Effector memory CD8-positive, alpha-beta T cell (primary cell): ENCODE measurements at regions not wholly inside any gene's neighbourhood (a gene's known extent, or its start where the extent isn't known, plus 50 kb on each side); places are given as distances from the start of the nearest gene placed in this dataset.

Experiments used
- ATAC-seq: fragments of 150-1000 bp; cut with Tn5 transposase; replicated peaks from 2 replicates; pipeline ENCODE4 v1.10.0; 2021; ENCODE audit warnings: mild to moderate bottlenecking, moderate library complexity
- DNase-seq, 3 experiments: peaks; one replicate each; pipeline ENCODE4 v3.0.0; 2021
- H3K27ac Mint-ChIP-seq, 2 donors: one replicate each; pipeline ENCODE4 v1.8.0; 2022; ENCODE audit warnings: mild to moderate bottlenecking in 2 of 2, mixed read lengths in 2 of 2, moderate library complexity in 2 of 2
- H3K27me3 Mint-ChIP-seq, 2 donors: one replicate each; pipeline ENCODE4 v1.8.0; 2022; ENCODE audit warnings: mixed read lengths in 2 of 2
- H3K36me3 Mint-ChIP-seq: one replicate; pipeline ENCODE4 v1.8.0; 2022; ENCODE audit warnings: mild to moderate bottlenecking, moderate library complexity, mixed read lengths; ENCODE audit not compliant: insufficient read depth
- H3K4me1 Mint-ChIP-seq, 2 donors: one replicate each; pipeline ENCODE4 v1.8.0; 2022; ENCODE audit warnings: low read depth in 2 of 2, mixed read lengths in 2 of 2
- H3K4me3 Mint-ChIP-seq, 2 donors: one replicate each; pipeline ENCODE4 v1.8.0; 2022; ENCODE audit warnings: mild to moderate bottlenecking in 2 of 2, mixed read lengths in 2 of 2, moderate library complexity in 2 of 2
- H3K9me3 Mint-ChIP-seq, 2 donors: one replicate each; pipeline ENCODE4 v1.8.0; 2022; ENCODE audit warnings: mixed read lengths in 2 of 2

DNA sequence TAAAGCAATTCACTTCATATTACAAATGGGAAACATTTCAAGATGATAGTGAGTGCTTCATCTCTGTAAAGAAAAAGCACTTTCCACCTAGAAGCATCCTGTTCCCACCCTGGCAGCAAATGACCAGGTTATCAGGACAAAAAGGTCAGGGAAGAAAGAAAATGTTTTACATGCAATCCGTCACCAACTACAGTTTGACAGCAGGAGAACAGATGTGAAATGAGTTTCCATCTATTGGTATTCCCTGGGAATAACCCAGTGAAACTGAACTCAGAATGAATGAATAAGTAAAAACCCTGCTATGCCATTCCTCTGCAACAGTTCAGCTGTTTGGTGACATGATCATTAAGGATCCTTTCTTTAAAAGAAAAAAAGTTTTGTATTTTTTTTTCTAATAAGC lies 67.6 kb downstream of the HTR1A start:
- ATAC-seq (no peak), DNase-seq (no peak)
- Mint-ChIP-seq H3K27me3 (no peaks in the 10 kb centered on the region), H3K9me3 (peaks cover 0 to 9% of the 10 kb centered on the region in 2 donors), H3K4me3 (no peak overlapping the region), H3K4me1 (no peaks in the 10 kb centered on the region), H3K27ac (no peak overlapping the region), H3K36me3 (no peaks in the 10 kb centered on the region)

DNA sequence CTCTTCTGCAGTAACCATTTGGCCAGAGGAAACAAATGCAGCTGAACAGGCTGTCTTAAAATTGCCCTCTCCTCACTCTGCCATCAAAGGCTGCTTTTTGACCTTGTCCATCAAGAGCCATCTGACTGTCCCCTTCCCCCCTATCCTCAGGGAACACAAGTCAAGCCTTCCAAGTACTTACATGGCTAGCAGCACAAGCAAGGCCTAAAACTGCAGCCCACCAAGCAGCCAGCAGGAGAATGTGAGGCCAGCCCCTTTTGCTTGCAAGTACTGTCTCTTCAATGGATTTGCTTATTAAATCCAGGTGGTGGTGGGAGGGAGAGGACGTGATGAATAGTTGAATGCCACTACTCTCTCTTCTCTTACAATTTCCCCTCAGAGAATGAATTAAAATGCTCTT lies 83.5 kb downstream of the HTR1A start:
- no peaks in the 10 kb centered on the region for H3K36me3 Mint-ChIP-seq
- ATAC-seq, result no peak
- no peaks in the 10 kb centered on the region for H3K4me1 Mint-ChIP-seq
- H3K27me3 Mint-ChIP-seq, result no peaks in the 10 kb centered on the region
- no peak for DNase-seq
- H3K4me3 Mint-ChIP-seq, result no peak overlapping the region
- no peak overlapping the region for H3K27ac Mint-ChIP-seq
- H3K9me3 Mint-ChIP-seq, result peaks cover 4 to 15% of the 10 kb centered on the region in 2 donors

DNA sequence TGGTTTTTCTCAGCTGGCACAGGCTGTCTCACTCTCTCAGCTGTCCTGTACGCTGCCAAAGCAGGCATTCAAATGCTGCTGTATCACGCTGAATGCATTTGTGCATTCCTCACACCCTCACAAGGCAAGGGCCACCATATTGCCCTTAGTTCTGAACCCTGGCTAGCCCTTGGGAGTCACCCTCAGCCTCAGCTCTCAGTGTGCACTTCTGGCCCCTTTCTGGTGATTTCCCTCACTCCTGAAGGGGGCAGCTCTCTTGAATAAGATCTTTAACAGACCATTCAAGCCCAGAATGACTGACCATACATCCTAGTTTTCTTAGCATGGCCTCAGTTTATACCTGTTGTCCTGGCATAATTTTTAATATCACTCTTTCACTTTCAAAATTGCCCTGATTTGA lies 84.3 kb downstream of the HTR1A start:
- Mint-ChIP-seq H3K4me3 (no peak overlapping the region), H3K27me3 (no peaks in the 10 kb centered on the region), H3K4me1 (no peaks in the 10 kb centered on the region), H3K27ac (no peak overlapping the region), H3K9me3 (peaks cover 4 to 15% of the 10 kb centered on the region in 2 donors), H3K36me3 (no peaks in the 10 kb centered on the region)
- DNase-seq (no peak), ATAC-seq (no peak)

DNA sequence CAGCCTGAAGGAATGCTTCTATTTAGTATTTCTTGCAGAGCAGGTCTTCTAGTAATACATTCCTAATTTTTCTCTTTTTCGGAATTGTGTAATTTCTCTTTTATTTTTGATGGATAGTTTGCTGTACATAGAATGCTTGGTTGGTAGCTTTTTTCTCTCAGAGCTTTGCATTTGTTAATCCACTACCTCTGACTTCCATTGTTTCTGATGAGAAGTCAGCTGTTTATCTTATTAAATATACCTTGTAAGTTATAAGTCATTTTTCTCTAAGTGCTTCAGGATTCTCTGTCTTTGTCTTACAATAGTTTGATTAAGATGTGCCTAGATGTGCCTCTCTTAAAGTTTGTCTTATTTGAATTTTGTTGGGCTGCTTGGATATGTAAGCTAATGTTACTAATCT lies 101.9 kb downstream of the HTR1A start:
- ATAC-seq (no peak), DNase-seq (no peak)
- Mint-ChIP-seq H3K4me1 (no peaks in the 10 kb centered on the region), H3K9me3 (peaks cover 0 to 2% of the 10 kb centered on the region in 2 donors), H3K27me3 (no peaks in the 10 kb centered on the region), H3K4me3 (no peak overlapping the region), H3K36me3 (no peaks in the 10 kb centered on the region), H3K27ac (no peak overlapping the region)

DNA sequence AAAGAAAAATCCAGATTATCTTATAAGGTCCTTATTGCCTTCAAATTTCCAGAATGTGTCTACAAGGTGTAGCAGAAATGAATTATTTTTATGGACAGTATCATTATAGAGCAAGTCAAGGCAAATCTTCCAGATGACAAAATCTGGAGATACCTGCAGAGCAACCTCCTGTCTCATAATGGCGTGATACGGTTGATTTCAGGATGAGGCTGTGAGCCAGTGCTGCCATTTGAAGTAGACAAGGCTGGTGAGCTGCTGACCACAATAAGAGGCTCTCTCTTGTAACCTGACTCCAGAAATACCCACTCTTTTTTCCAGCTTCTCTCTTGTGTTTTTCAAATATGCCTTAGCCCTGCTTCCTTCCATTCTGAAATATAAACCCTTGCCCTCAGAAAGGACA lies 108.2 kb downstream of the HTR1A start:
- peaks cover 0 to 3% of the 10 kb centered on the region in 2 donors for H3K9me3 Mint-ChIP-seq
- no peaks in the 10 kb centered on the region for H3K27me3 Mint-ChIP-seq
- H3K4me1 Mint-ChIP-seq, result no peaks in the 10 kb centered on the region
- ATAC-seq (no peak), DNase-seq (no peak)
- H3K4me3 Mint-ChIP-seq, result no peak overlapping the region
- H3K27ac Mint-ChIP-seq, result no peak overlapping the region
- no peaks in the 10 kb centered on the region for H3K36me3 Mint-ChIP-seq

DNA sequence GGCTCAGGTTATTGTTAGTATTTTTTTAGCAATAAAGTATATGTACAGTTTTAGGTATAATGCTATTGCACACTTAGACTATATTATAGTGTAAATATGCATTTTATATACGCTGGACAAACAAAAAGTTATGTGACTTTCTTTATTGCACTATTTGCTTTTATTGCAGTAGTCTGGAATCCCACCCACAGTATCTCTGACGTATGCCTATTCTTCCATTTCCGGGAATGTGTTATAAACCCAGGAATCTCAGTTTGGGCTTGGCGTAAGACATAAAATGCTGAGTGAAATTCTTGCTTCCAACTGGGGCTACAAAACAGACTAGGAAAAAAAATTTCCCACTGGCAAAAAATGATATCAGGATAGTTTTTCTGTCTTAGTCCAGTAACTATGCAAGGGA lies 119.1 kb downstream of the HTR1A start:
- Mint-ChIP-seq H3K36me3 (no peaks in the 10 kb centered on the region), H3K9me3 (peaks cover 4 to 7% of the 10 kb centered on the region in 2 donors), H3K4me3 (no peak overlapping the region), H3K27me3 (no peaks in the 10 kb centered on the region), H3K27ac (no peak overlapping the region), H3K4me1 (no peaks in the 10 kb centered on the region)
- DNase-seq, result no peak
- no peak for ATAC-seq

DNA sequence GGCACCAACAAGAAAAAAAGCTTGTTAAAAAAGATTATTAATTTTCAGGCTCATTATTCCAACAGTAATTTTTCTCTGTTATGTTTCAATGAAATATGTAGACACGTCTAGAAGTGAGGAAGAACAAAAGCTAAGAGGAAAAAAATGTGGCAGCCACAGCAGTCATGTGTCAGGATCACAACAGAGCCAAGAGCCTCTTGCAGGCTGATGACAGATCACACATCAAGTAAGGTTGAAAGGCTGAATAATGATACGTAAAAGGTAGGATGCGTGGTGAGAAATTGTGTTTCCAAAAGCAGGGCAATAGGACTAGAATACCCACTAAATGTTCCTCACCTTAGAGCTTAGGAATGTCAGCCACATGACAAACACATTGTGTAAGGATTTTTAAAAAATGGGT lies 124.8 kb downstream of the HTR1A start:
- Mint-ChIP-seq H3K36me3 (no peaks in the 10 kb centered on the region), H3K4me3 (no peak overlapping the region), H3K4me1 (no peaks in the 10 kb centered on the region), H3K9me3 (peaks cover 1 to 11% of the 10 kb centered on the region in 2 donors), H3K27me3 (no peaks in the 10 kb centered on the region), H3K27ac (no peak overlapping the region)
- DNase-seq (no peak), ATAC-seq (no peak)

DNA sequence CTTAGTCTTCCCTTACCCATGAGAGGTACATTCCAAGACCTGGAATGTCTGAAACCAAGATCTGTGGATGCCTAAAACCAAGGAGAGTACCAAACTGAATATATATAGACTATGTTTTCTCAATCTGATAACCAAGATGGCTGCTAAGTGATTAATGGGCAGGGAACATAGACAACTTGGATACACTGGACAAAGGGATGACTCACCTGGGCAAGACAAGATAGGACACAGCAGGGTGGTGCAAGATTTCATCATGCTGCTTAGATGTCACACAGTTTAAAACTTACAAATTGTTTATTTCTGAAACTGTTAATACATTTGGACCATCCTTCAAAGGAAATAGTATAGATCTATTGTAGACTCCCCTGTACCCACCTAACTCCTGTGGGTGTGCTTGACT lies 130.9 kb downstream of the HTR1A start:
- Mint-ChIP-seq H3K27me3 (no peaks in the 10 kb centered on the region), H3K4me1 (no peaks in the 10 kb centered on the region), H3K36me3 (no peaks in the 10 kb centered on the region), H3K9me3 (peaks cover 4 to 5% of the 10 kb centered on the region in 2 donors), H3K27ac (no peak overlapping the region), H3K4me3 (no peak overlapping the region)
- DNase-seq, result no peak
- no peak for ATAC-seq

DNA sequence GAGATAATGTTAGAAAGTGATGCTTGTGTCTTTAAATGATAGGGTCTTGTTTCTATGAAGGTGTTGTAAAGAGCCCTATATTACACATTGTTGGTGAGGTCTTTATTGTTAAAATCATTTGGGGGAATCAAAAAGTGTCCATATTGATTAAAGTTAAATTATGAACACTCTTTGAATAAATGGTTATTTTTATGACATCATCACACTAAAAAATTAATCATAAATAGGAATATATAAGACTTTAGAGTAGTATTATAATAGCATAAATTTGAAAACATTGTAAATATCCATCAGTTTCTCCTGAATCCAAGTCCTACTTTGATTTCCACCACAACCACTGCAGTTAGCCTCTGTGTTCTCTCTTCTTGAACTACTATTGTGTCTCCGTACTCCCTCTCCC lies 136.3 kb downstream of the HTR1A start:
- no peak overlapping the region for H3K27ac Mint-ChIP-seq

DNA sequence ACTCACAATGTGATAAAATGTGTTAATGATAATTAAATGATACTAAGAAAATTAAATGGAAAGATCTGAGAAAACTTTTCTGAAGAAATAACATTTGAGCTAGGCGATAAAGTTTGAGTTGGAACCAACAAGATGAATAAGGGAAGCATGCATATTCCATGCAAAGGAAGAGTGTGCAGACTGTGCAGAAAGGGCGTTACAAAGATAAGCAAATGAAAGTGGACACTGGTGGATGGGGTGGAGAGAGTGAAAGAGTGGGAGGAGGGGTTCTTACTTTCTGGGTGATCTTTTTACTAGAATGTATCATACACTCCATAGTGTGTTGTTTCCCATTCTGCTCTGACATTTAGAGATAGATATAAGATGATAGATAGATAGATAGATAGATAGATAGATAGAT lies 138.7 kb downstream of the HTR1A start:
- ATAC-seq (no peak), DNase-seq (no peak)
- peaks cover 3 to 14% of the 10 kb centered on the region in 2 donors for H3K9me3 Mint-ChIP-seq
- H3K36me3 Mint-ChIP-seq, result no peaks in the 10 kb centered on the region
- no peaks in the 10 kb centered on the region for H3K4me1 Mint-ChIP-seq
- H3K4me3 Mint-ChIP-seq, result no peak overlapping the region
- no peaks in the 10 kb centered on the region for H3K27me3 Mint-ChIP-seq
- no peak overlapping the region for H3K27ac Mint-ChIP-seq

More for the DNA sequence above, 136.3 kb downstream of the HTR1A start:
- H3K9me3 Mint-ChIP-seq, result peaks cover 3 to 14% of the 10 kb centered on the region in 2 donors
- no peaks in the 10 kb centered on the region for H3K36me3 Mint-ChIP-seq
- no peaks in the 10 kb centered on the region for H3K4me1 Mint-ChIP-seq
- no peak overlapping the region for H3K4me3 Mint-ChIP-seq
- no peaks in the 10 kb centered on the region for H3K27me3 Mint-ChIP-seq
- ATAC-seq, result no peak
- no peak for DNase-seq

DNA sequence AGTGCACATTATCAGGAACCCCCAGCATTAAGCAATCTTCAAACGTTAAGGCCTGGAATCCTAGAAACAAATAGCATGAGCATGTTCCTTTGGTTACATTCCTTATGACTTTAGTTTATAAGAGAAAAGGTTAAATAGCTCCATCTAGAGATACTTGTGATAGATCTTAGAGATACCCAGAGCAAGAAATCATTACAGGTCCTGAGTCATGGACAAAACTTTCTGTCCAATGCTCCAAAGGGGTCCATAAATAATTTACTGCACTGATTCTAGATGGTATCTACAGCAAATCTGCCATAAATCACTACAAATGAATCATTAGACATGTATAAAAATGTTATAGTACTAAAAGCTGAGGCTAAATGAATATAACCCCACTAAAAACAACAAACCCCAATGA lies 139.6 kb downstream of the HTR1A start:
- Mint-ChIP-seq H3K36me3 (no peaks in the 10 kb centered on the region), H3K4me1 (no peaks in the 10 kb centered on the region), H3K4me3 (no peak overlapping the region), H3K27me3 (no peaks in the 10 kb centered on the region), H3K27ac (no peak overlapping the region), H3K9me3 (peaks cover 5 to 14% of the 10 kb centered on the region in 2 donors)
- DNase-seq (no peak), ATAC-seq (no peak)

DNA sequence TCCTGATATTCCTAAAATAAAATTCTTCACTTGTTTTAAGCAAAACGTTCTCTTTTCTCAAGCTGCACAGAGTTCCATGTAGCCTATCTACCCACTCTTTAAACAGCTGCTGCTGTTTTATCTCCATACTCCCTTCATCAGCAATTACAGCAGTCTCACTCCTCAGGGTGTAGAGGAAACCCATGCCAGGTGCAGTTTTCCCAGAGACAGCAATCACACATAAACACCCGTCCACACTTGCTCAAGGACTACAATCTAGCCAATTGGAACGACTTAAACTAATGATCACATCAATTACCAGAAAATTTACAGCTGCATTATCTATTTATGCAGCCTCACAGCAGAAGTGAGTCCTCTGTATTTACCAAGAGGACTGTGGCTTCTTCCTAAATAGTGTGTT lies 141.7 kb downstream of the HTR1A start:
- no peak for ATAC-seq
- DNase-seq, result no peak
- no peaks in the 10 kb centered on the region for H3K4me1 Mint-ChIP-seq
- no peak overlapping the region for H3K27ac Mint-ChIP-seq
- peaks cover 3 to 18% of the 10 kb centered on the region in 2 donors for H3K9me3 Mint-ChIP-seq
- no peaks in the 10 kb centered on the region for H3K27me3 Mint-ChIP-seq
- no peak overlapping the region for H3K4me3 Mint-ChIP-seq
- H3K36me3 Mint-ChIP-seq, result no peaks in the 10 kb centered on the region

DNA sequence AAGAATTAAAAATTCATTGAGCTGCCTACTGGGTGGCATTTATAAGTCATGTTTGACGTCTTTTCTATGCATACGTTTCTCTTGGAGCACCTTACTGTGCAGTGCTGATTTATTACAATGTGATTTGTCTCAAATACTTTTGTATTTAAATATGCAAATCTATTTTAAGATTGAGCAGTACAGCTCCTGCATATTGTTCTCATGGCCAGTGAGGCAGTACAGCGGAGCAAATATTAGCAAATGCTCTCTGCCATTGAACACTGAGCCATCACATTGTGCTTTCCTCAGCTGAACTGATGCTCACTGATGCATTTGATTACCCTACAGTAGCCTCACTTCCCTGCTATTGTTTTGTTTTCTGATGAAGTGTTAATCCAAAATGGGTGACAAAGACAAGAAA lies 149.6 kb downstream of the HTR1A start:
- H3K36me3 Mint-ChIP-seq, result no peaks in the 10 kb centered on the region
- H3K4me1 Mint-ChIP-seq, result no peaks in the 10 kb centered on the region
- peaks cover 8 to 26% of the 10 kb centered on the region in 2 donors for H3K9me3 Mint-ChIP-seq
- H3K4me3 Mint-ChIP-seq, result no peak overlapping the region
- H3K27me3 Mint-ChIP-seq, result no peaks in the 10 kb centered on the region
- ATAC-seq (no peak), DNase-seq (no peak)
- H3K27ac Mint-ChIP-seq, result no peak overlapping the region

DNA sequence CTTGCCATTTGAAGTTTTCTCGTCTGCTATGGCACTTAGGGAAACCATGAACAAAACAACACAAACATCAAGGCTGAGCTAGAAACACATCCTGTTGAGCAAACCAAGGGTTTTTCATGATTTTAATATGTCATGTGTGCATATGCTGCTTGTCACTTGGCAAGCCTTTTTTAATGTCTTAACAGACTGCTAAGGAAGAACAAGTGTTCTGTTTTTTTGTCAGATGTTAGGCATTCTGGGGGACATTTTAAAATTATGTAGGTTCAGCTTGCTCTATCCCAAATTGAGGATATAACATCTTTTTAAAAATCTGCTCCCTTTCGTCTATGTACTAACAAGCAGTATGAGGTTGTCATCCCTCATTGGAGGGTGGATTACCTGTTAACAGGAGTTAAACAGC lies 150.3 kb downstream of the HTR1A start:
- H3K27ac Mint-ChIP-seq, result no peak overlapping the region
- DNase-seq (no peak), ATAC-seq (no peak)
- no peaks in the 10 kb centered on the region for H3K27me3 Mint-ChIP-seq
- no peaks in the 10 kb centered on the region for H3K36me3 Mint-ChIP-seq
- H3K4me1 Mint-ChIP-seq, result no peaks in the 10 kb centered on the region
- H3K9me3 Mint-ChIP-seq, result peaks cover 8 to 26% of the 10 kb centered on the region in 2 donors
- H3K4me3 Mint-ChIP-seq, result no peak overlapping the region

DNA sequence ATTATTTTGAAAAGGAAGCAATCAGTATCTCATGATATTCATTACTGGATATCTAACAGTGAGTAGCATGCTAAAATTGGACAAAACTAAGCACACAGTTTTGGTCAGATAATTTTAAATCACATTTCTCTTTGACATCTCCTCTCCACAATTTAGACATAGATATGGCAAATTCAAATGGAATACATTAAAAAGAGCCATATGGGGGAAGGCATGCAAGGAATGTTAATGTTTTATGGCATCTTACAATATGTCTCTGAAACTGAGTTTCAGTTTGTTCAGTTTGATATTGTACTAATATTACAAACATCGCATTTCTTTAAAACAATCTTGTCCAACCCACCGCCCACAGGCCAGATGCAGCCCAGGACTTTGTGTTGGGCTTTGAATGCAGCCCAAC lies 151.0 kb downstream of the HTR1A start:
- no peaks in the 10 kb centered on the region for H3K4me1 Mint-ChIP-seq

More for the DNA sequence above, 151.0 kb downstream of the HTR1A start:
- DNase-seq, result no peak
- no peak overlapping the region for H3K4me3 Mint-ChIP-seq
- no peaks in the 10 kb centered on the region for H3K36me3 Mint-ChIP-seq
- ATAC-seq, result no peak
- no peaks in the 10 kb centered on the region for H3K27me3 Mint-ChIP-seq
- H3K27ac Mint-ChIP-seq, result no peak overlapping the region
- H3K9me3 Mint-ChIP-seq, result peaks cover 8 to 22% of the 10 kb centered on the region in 2 donors
